ENCODE measurements at regions not wholly inside any gene's neighbourhood (a gene's known extent, or its start where the extent isn't known, plus 50 kb on each side); places are given as distances from the start of the nearest gene placed in this dataset.

DNA sequence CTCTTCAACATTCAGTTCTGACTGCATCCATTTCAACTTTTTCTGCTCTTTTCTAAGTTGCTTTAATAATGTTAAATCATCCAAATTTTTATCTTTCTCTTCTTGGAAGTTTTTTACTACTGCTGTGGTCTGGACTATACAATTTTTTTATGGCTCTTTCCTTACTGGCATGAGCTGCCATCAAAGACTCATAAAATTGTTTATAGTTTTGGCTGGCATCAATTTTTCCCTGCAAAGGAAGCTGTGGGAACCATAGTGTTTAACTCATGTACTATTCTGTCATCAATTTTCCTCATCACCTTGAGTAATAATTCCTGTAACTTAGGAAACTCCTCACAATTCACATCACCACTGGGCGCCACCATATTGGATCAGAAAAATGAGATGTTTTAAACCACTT, 77.6 kb upstream of the A1CF start:
- Histone ChIP-seq H3K79me2 (ENCODE audit: insufficient read depth, low read length) (no peaks in the 10 kb centered on the region), H3K27me3 (ENCODE audit: control insufficient read depth in 2 of 2, insufficient read depth in 2 of 2, low read length in 2 of 2) (no peaks in the 10 kb centered on the region), H3K36me3 (replicated peaks in 1 of 2; ENCODE audit: control insufficient read depth in 1 of 2, insufficient read depth in 2 of 2, low read length in 2 of 2) (no peaks in the 10 kb centered on the region), H3K4me3 (replicated peaks in 1 of 3; ENCODE audit: low read depth in 2 of 3, low read length in 3 of 3) (no peak overlapping the region), H3K4me1 (ENCODE audit: control insufficient read depth in 1 of 2, insufficient read depth in 2 of 2, low read length in 2 of 2) (no peaks in the 10 kb centered on the region), H4K20me1 (ENCODE audit: insufficient read depth, low read length) (no peaks in the 10 kb centered on the region), H3K9ac (ENCODE audit: insufficient read depth, low read length, poor library complexity, severe bottlenecking) (no peak overlapping the region), H3K9me3 (replicated peaks in 1 of 2; ENCODE audit: control insufficient read depth in 1 of 2, insufficient read depth in 1 of 2, low read length in 2 of 2) (no peaks in the 10 kb centered on the region), H2AFZ (ENCODE audit: insufficient read depth, low read depth, low read length, poor library complexity, severe bottlenecking) (no peak overlapping the region), H3K27ac (ENCODE audit: low read depth in 1 of 2, low read length in 2 of 2) (no peak overlapping the region), H3K4me2 (replicated peaks; ENCODE audit: extremely low read depth, low read length, poor library complexity, severe bottlenecking) (no peak overlapping the region)
- no CpG with 5 or more reads among the region's 1 CpG for WGBS (ENCODE audit: insufficient coverage)
- H3K9me3 Mint-ChIP-seq = peaks cover 0 to 9% (median 4%) of the 10 kb centered on the region in 7 donors
- no peaks in the 10 kb centered on the region for H3K36me3 Mint-ChIP-seq
- TF ChIP-seq, protein P1, sequence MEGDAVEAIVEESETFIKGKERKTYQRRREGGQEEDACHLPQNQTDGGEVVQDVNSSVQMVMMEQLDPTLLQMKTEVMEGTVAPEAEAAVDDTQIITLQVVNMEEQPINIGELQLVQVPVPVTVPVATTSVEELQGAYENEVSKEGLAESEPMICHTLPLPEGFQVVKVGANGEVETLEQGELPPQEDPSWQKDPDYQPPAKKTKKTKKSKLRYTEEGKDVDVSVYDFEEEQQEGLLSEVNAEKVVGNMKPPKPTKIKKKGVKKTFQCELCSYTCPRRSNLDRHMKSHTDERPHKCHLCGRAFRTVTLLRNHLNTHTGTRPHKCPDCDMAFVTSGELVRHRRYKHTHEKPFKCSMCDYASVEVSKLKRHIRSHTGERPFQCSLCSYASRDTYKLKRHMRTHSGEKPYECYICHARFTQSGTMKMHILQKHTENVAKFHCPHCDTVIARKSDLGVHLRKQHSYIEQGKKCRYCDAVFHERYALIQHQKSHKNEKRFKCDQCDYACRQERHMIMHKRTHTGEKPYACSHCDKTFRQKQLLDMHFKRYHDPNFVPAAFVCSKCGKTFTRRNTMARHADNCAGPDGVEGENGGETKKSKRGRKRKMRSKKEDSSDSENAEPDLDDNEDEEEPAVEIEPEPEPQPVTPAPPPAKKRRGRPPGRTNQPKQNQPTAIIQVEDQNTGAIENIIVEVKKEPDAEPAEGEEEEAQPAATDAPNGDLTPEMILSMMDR (IDR thresholded peaks at IDR 0.05) = no peak
- no peak overlapping the region for H3K4me3 Mint-ChIP-seq
- intact Hi-C loops (cut with micrococcal nuclease) = no loop called here
- no peak for DNase-seq
- no peak overlapping the region for H3K27ac Mint-ChIP-seq
- H3K4me1 Mint-ChIP-seq = no peaks in the 10 kb centered on the region
- H3K27me3 Mint-ChIP-seq (ENCODE audit: low read depth in 3 of 3) = peaks cover 0 to 2% (median 2%) of the 10 kb centered on the region in 3 donors

DNA sequence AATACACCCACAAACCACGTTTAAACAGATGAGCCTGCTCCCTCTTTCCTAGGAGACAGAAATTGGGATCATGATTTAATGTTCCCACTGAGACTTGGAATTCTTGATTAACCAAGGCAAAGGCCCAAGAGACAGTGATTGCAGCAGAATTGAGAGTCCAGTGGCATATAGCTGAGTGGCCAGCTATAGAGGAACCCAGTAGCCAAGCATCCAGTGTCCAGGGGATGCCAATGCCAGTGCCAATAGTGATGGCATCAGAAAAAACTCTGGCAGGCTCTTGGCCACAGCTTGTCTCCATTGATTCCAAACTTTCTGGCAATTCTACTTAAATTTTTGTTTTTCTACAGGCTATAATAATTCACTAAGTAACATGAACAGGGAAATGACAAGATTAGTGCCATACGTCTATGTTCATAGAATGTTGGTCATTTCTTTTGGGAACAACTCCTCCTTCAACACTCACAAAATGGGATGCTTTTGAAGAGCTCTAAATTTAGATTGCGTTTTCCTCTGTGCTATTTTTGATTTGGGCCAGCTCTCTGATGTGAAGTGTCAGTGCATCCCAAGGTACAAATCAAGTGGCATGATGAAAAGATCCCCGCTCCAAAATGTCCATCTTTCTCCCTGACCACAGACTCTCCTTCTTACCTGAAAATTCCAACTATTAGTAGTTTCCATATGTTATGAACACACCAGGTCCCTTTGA, 83.1 kb upstream of the A1CF start:
- 81% methylated on average over 3 of the region's 4 CpGs for WGBS (ENCODE audit: insufficient coverage)
- H4K20me1 ChIP-seq (ENCODE audit: insufficient read depth, low read length) = no peaks in the 10 kb centered on the region
- no peaks in the 10 kb centered on the region for H3K27me3 ChIP-seq (ENCODE audit: control insufficient read depth in 2 of 2, insufficient read depth in 2 of 2, low read length in 2 of 2)
- H3K9ac ChIP-seq (ENCODE audit: insufficient read depth, low read length, poor library complexity, severe bottlenecking) = no peak overlapping the region
- no peaks in the 10 kb centered on the region for H3K9me3 ChIP-seq (replicated peaks in 1 of 2; ENCODE audit: control insufficient read depth in 1 of 2, insufficient read depth in 1 of 2, low read length in 2 of 2)
- no peak for DNase-seq
- Mint-ChIP-seq H3K27ac (no peak overlapping the region), H3K4me1 (no peaks in the 10 kb centered on the region), H3K36me3 (no peaks in the 10 kb centered on the region), H3K27me3 (ENCODE audit: low read depth in 3 of 3) (no peaks in the 10 kb centered on the region), H3K9me3 (peaks cover 0 to 6% (median 0%) of the 10 kb centered on the region in 7 donors), H3K4me3 (no peak overlapping the region)
- no peaks in the 10 kb centered on the region for H3K36me3 ChIP-seq (replicated peaks in 1 of 2; ENCODE audit: control insufficient read depth in 1 of 2, insufficient read depth in 2 of 2, low read length in 2 of 2)
- no peak overlapping the region for H3K27ac ChIP-seq (ENCODE audit: low read depth in 1 of 2, low read length in 2 of 2)
- no peak overlapping the region for H3K4me2 ChIP-seq (replicated peaks; ENCODE audit: extremely low read depth, low read length, poor library complexity, severe bottlenecking)
- intact Hi-C loops (cut with micrococcal nuclease) = no loop called here
- no peaks in the 10 kb centered on the region for H3K79me2 ChIP-seq (ENCODE audit: insufficient read depth, low read length)
- H3K4me3 ChIP-seq (replicated peaks in 1 of 3; ENCODE audit: low read depth in 2 of 3, low read length in 3 of 3) = no peak overlapping the region
- H2AFZ ChIP-seq (ENCODE audit: insufficient read depth, low read depth, low read length, poor library complexity, severe bottlenecking) = no peak overlapping the region
- H3K4me1 ChIP-seq (ENCODE audit: control insufficient read depth in 1 of 2, insufficient read depth in 2 of 2, low read length in 2 of 2) = no peaks in the 10 kb centered on the region
- TF ChIP-seq, protein P1 (IDR thresholded peaks at IDR 0.05) = no peak

All from CD14-positive monocyte (primary cell).